HG02852 (cell line): ENCODE measurements at regions not wholly inside any gene's neighbourhood (a gene's known extent, or its start where the extent isn't known, plus 50 kb on each side); places are given as distances from the start of the nearest gene placed in this dataset.

Source experiments
- ATAC-seq: cut with Tn5 transposase; IDR thresholded peaks from one replicate; pipeline ENCODE4 v1.9.1; 2021; ENCODE audit warnings: mild to moderate bottlenecking, moderate library complexity; ENCODE audit not compliant: unreplicated experiment

- ATAC-seq = no peak
Observed at GRCh38 chr2:7666596-7667259, 749.5 kb downstream of the RNF144A start.

DNA sequence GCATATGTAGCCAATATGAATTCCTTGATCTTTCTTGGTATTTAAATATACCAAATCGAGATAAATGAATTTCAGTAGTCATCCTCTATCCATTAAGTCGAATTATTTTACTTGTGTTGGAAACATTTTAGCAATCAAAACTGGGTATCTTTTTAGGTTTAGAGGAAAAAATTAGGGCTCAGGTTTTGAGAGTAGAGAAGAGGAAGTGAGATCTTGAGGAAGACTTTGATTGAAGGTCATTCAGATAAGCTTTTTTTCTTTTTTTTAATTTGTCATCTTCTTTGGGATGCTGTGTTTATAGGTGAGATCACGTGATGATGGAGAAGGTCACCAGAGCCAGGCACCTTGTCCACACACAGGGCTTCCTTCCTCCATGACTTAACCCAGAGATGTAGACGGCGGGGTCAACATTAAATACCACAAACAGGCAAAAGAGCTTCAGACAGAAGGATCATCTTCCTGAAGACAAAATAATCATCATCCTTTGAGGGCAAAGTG, 750.1 kb downstream of the RNF144A start:
- ATAC-seq = no peak

- ATAC-seq = no peak
Observed at GRCh38 chr2:7670905-7671641, 753.9 kb downstream of the RNF144A start.

GRCh38 chr2:7672027-7672684, 754.9 kb downstream of the RNF144A start:
- no peak for ATAC-seq

DNA sequence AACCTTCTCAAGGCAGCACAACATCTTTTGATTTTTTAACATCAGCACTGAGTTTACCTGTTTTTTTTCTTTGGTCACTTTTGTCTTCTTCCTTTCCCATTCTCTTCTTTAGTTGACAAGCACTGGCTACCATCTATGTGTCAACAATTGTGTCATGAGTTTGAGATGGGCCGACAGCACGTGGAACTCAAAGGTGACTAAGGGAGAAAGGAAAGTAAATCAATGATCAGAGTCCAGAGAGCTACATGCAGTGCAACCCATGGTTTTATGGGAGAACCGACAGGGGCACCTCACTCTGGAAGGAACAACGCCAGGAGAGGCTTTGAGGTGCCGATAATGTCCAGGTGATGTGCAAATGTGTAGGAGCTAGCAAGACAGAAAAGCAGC, 755.5 kb downstream of the RNF144A start:
- no peak for ATAC-seq

GRCh38 chr2:7673101-7673500, 755.9 kb downstream of the RNF144A start:
- ATAC-seq = no peak

DNA sequence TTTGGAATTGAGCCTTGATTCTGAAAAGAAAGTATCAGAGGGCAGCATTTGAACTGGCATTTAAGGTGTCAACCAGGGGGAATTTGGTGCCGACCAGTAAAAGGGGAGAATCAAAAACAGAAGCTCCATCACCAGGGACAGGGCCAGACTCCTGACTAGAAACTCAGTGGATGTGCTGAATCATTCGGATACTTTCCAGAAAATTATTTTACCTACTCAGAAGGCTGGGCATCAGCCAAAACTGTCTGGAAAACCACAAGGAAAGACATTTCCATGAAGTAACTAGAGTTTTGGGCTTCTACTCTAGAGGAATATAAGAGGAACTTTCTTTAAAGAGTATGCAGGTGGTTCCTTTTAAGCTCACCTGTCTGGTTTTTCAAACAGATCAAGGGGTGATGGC, 756.6 kb downstream of the RNF144A start:
- ATAC-seq = no peak

DNA sequence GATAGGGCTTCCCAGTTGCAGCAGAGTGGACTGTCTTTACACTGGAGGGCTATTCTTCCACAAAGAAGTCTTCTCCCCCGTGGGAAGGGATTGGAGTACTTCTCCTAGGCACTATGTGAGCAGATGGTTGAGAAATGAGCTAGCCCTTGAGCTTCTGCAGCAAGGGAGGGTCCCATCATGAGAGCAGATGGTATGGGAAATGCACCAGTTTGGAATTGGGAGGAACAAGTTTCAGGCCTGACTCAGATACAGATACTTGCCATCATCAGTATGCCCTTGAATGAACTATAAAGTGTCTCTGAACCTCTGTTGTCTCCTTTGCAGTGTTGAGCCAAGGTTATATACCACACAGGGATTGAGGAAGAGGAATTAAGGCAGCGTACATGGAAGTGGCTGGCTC, 757.4 kb downstream of the RNF144A start:
- ATAC-seq = no peak

- no peak for ATAC-seq
Observed at GRCh38 chr2:7676714-7677113, 759.5 kb downstream of the RNF144A start.

DNA sequence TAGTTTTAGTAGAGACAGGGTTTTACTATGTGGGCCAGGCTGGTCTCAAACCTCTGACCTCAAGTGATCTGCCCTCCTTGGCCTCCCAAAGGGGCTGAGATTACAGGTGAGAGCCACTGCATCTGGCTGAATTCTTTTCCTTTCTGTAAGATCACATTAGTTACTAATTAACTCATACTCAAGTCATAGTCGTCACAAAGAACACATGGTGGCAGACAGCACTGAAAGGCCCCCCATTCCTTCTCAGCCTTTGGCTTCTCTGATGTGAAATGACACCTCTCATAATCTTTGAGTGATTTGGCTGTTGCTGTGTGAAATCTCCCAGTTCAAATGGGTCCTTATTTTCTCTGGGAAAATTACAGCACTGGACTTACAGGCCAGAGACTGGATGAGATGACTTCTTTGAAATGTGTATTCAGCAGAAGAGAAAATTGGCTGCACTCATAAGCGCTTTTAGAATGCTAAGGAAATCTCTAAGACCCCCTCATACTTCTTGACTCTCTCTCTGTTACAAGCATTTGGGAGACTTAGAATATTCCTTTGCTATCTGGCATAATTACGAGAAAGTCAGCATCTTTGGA, 764.8 kb downstream of the RNF144A start:
- no peak for ATAC-seq

DNA sequence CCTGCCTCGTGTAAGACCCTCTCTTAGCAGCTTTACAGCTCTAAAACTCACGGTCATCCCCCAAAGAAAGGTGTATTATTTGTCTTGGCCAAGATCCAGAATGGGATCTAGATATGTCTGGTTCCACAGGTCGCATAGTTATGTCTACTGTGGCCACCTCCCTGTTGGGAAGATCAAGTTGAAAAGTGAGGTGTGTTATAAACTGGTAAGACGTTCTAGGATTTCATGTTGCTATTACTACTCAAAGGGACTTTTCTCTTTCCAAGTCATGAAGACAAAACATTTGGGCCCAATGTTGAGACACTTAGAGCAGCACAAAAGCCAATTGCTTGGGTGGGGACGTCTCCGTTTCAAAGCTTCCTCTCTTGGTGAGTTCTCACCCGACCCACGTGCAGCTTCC, 766.0 kb downstream of the RNF144A start:
- no peak for ATAC-seq

GRCh38 chr2:7683708-7684107, 766.5 kb downstream of the RNF144A start:
- no peak for ATAC-seq

DNA sequence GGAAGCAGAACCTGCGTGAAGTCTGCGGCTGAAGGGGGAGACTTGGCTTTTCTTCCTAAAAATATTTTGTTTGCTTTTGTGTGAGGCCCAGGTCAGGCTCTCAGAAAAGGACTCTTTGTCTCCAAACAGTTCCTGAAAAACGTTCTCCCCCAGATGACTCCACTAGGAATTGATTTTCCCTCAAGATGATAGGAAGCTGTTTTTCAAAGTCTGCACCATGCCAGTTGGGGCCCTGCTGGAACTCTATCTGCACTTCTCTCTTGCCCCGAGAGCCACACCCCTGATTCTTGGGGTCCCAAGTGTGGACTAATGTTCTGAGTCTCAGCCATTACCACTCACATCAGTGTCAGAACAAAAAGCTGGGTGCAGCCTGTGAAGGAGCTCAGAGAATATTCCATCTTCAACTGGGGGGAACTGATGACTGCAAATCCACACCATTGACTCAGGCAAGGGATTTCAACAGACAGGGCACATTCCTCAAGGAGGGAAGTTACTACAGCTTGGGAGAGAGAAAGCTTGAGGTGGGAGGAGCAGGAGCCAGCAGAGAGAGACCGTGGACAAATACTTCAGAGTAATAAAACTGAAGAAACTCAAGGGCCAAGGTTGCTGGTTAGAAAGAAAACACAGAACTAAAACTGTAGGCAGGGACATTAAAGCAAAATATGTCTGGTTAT, 768.3 kb downstream of the RNF144A start:
- no peak for ATAC-seq

DNA sequence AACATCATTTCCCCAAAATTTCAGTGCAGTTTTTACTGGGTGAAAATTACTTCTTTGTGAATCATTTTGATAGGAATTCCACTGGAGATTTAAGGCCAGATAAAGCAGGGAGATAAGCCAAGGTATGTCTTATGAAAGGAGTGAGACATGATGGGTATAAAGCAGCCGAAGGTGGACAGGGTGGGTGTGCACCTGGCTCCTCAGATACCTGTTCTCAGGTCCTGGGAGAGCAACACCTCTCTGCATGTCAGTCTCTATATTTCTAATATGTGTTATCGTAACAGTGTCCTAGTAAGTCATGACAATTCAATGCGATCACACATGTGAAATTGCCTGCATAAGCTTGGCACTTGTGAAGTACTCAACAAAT, 768.8 kb downstream of the RNF144A start:
- ATAC-seq = no peak

- no peak for ATAC-seq
Observed at GRCh38 chr2:7691961-7692656, 774.9 kb downstream of the RNF144A start.

DNA sequence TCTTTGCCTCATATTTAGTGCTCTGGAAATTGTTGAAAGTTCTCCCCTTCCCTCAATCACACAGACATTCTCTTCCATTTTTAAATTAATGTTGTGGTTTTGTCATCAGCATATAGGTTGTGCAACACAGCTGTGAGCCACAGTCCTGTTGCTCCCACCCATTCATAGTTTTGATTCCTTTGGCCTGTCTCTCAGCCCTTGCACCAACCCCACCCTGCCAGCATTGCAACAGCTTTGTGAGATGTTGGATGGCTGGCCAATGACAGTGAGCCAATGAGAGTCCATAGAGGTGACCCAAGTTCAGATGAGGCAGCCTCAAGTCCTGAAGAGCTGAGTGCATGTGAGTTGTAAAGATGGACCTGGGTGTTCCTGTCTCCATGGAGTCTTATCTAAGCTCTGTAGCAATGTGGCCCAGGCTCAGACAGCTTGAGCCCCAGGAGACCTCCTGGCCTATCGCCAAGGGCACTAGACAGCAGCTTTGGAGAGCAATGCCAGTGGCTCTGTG, 775.5 kb downstream of the RNF144A start:
- no peak for ATAC-seq

- no peak for ATAC-seq
Observed at GRCh38 chr2:7693246-7694075, 776.2 kb downstream of the RNF144A start.

- no peak for ATAC-seq
Observed at GRCh38 chr2:7694076-7694985, 777.1 kb downstream of the RNF144A start.
